Neuron (in vitro differentiated cells): ENCODE measurements at regions not wholly inside any gene's neighbourhood (a gene's known extent, or its start where the extent isn't known, plus 50 kb on each side); places are given as distances from the start of the nearest gene placed in this dataset.

ENCODE experiments used
- H2AFZ ChIP-seq: one replicate; pipeline ENCODE4 v1.6.1; 2013; ENCODE audit warnings: low read depth, mild to moderate bottlenecking, inconsistent platforms, low read length, moderate library complexity
- H3K27me3 ChIP-seq: one replicate; pipeline ENCODE4 v1.6.1; 2013; ENCODE audit warnings: low read length; ENCODE audit not compliant: insufficient read depth
- H3K36me3 ChIP-seq: one replicate; pipeline ENCODE4 v1.6.1; 2013; ENCODE audit warnings: low read length; ENCODE audit not compliant: insufficient read depth
- H3K4me1 ChIP-seq: one replicate; pipeline ENCODE4 v1.6.1; 2013; ENCODE audit warnings: low read length; ENCODE audit not compliant: insufficient read depth
- H3K4me3 ChIP-seq: 2 replicates; pipeline ENCODE4 v1.5.1; 2013; ENCODE audit warnings: mild to moderate bottlenecking, low read length, moderate library complexity
- H3K9me3 ChIP-seq: one replicate; pipeline ENCODE4 v1.6.1; 2013; ENCODE audit warnings: low read length

DNA sequence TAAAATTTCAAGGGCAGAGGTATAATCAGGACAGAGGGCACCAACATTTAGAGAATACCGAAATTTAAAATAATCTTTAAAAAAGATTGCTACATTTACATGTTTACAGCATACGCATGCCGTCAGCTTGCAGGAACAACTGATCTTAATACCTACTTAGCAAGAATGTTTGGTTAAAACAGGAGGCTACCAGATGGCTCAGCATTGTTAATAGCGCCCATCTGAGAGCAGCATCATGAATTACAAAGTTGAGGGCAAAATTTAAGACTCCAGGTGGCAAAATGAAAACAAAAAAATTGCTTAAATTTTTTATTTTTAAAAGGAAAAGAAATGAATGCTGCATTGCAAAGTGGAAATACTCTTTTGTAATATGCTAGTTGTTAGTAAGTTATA is 241.3 kb downstream of the C4orf33 start:
- H2AFZ ChIP-seq, result no peak overlapping the region
- H3K36me3 ChIP-seq, result no peaks in the 10 kb centered on the region
- H3K4me3 ChIP-seq, result no peak overlapping the region
- H3K4me1 ChIP-seq, result peaks cover 22% of the 10 kb centered on the region
- H3K27me3 ChIP-seq, result no peaks in the 10 kb centered on the region
- no peaks in the 10 kb centered on the region for H3K9me3 ChIP-seq

DNA sequence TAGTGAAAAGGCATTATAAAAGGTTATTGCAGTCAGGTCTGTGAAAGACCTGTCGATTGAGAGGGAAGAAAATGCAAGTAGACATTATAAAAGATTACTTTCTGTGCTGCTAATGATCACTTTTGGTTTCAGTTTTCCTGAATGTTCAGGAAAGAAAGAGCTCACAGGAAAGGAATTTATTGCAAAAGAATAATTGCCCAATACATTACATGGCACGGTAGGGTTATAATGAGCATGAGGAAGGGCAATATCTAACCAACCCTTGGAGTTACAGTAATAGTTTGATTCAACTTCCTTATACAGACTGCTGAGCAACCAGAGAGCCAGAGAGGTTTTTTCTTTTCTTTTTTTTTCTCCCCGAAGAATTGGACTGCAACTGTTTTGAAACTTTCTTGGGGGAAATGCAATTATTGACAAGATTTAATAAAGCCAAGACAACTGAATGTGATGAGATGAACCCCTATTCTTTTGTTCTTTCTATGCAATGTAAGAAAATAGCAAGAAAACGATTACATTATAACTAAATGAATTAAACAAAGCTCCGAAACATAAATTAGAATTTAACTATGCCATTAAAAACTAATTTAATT is 247.0 kb downstream of the C4orf33 start:
- Histone ChIP-seq H3K36me3 (no peaks in the 10 kb centered on the region), H3K9me3 (no peaks in the 10 kb centered on the region), H3K4me3 (no peak overlapping the region), H3K27me3 (no peaks in the 10 kb centered on the region), H2AFZ (no peak overlapping the region), H3K4me1 (no peaks in the 10 kb centered on the region)

DNA sequence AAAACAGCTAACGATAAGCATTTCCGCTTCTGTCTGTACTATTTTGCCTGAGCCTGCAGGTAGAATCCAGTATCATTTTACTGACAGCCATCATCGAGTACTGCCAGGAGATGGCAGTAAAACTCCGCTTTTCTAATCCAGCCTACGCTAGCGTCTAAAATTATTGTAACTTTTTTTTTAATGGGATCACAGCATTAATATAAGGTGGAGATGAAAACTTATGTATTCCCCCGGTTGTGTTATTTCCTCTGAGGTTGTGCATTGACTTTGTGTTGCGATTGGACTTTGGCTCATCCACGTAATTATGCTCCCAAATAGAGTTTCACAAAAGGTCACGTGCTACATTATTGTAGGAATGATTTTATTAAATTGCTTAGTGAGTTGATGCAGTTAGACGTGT is 248.1 kb downstream of the C4orf33 start:
- H3K36me3 ChIP-seq, result no peaks in the 10 kb centered on the region
- H3K4me1 ChIP-seq, result no peaks in the 10 kb centered on the region
- H3K27me3 ChIP-seq, result no peaks in the 10 kb centered on the region
- H3K9me3 ChIP-seq, result no peaks in the 10 kb centered on the region
- H3K4me3 ChIP-seq, result no peak overlapping the region
- H2AFZ ChIP-seq, result no peak overlapping the region

DNA sequence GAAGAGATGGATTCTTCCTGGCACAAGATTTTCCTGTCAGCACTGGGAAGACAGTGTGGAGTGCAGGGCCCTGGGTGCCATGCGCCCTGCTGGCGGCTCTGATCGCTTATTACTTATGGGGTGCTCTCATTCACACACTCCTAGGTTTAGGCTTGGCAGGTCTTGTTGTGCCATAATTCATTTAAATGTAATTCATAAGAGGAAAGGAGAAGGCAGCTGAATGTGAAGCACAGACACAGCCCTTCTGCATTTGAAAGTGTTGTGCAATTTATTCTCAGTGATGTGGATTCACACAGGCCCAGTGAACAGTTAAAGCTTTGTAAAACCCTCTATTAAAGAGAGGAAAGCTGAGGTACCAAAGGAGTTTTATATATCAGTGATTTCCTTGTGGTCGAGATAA is 249.7 kb downstream of the C4orf33 start:
- Histone ChIP-seq H3K4me1 (no peaks in the 10 kb centered on the region), H3K9me3 (no peaks in the 10 kb centered on the region), H3K4me3 (no peak overlapping the region), H3K27me3 (no peaks in the 10 kb centered on the region), H3K36me3 (no peaks in the 10 kb centered on the region), H2AFZ (no peak overlapping the region)

DNA sequence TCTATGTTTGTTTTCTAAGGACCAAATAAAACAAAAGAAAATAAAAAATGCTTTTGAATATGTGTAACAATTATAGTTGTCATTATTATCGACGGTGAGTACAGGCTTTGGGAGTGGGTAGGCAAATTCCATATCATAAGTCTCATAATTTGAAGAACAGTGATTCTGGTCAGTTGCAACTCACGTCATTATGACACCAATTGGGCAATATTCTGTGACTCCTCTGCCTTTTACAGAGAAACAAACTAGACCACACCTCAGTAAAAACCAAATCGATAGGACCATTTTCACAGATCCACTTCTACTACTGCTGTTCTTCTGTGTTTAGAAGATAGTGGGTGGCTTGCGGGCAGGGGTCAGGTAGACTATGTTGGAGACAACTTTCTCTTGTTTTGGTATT is 250.1 kb downstream of the C4orf33 start:
- H3K36me3 ChIP-seq, result no peaks in the 10 kb centered on the region
- no peaks in the 10 kb centered on the region for H3K9me3 ChIP-seq
- no peaks in the 10 kb centered on the region for H3K4me1 ChIP-seq
- H3K4me3 ChIP-seq, result no peak overlapping the region
- no peaks in the 10 kb centered on the region for H3K27me3 ChIP-seq
- no peak overlapping the region for H2AFZ ChIP-seq

DNA sequence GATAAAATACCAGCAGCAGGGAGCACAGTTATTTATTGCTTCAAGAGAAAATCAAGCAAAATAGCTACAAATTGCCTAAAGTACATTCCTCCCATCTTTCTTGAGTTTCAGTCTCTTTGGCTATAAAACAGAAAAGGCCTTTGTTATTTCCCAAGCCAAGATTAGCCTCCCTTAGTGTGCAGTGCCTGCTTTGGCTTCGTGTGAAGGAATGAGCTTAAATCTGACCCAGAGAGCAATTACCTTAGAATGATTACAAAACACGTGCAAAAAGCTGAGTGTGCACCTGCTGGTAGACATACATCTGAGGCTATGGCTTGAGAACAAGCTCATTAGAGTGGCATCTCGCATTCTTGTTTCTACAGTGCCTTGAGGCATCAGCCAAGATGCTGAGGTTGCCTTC is 250.8 kb downstream of the C4orf33 start:
- Histone ChIP-seq H3K4me1 (no peaks in the 10 kb centered on the region), H3K9me3 (no peaks in the 10 kb centered on the region), H2AFZ (no peak overlapping the region), H3K27me3 (no peaks in the 10 kb centered on the region), H3K36me3 (no peaks in the 10 kb centered on the region), H3K4me3 (no peak overlapping the region)

DNA sequence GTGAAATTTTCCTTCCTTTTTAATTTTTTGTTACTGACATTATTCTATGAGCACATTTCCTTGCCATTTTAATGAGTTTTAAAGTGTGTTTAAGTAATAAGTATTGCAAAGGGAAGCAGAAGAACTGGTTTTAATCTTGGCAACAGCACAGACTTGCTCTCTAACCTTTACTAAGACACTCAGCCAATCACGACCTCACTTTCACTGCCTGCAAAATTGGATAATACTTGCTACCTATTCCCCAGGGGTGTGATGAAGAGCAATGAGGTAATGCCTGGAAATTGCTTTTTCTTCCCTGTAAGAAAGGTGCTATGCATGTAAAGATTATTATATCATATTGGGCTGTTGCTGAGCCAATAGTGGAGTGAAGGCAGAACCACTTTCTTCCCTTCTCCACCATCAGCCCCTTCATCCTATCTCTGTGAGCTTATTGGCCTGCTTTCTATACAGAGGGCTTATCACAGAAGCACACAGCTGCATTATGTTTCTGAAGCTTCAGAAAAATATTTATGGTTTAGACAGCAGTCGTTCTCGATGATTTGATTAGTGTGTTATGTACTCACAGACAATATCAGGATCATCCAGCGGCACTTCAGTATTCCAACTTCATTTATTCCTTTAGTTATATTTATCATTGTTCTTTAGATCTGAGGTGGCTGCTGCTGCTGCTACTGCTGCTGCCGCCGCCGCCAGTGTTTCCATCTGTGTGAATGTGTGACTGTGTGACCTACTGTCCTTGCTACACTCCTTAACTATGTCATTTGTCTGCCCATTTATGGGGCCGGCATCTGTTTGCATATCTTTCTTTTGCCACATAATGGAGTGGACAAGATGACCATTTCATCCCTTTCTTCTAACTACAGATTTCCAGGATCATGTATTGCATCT is 255.1 kb downstream of the C4orf33 start:
- Histone ChIP-seq H3K36me3 (no peaks in the 10 kb centered on the region), H3K27me3 (no peaks in the 10 kb centered on the region), H3K4me3 (no peak overlapping the region), H3K4me1 (peaks cover 14% of the 10 kb centered on the region), H2AFZ (no peak overlapping the region), H3K9me3 (no peaks in the 10 kb centered on the region)

DNA sequence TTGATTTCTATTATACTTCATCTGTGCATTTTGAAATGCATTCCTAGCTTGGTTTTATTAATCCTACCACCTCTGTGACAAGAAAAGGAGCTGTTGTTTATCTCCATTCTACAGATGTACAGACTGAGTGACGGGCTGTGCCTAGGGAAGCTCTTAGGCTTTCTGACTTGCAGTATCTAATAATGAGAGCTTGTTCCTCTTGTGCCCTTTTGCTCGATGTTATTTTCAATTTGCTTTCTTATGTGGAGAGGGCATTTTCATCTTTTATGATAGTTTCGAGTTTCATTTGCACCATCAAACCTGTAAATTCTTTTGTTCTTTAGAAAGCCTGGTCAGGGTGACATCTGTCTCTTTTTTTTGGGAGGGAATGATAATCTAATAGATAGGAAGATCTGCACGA is 256.5 kb downstream of the C4orf33 start:
- H3K4me1 ChIP-seq, result peaks cover 16% of the 10 kb centered on the region
- H3K9me3 ChIP-seq, result no peaks in the 10 kb centered on the region
- H3K36me3 ChIP-seq, result no peaks in the 10 kb centered on the region
- no peak overlapping the region for H2AFZ ChIP-seq
- H3K4me3 ChIP-seq, result no peak overlapping the region
- H3K27me3 ChIP-seq, result no peaks in the 10 kb centered on the region

DNA sequence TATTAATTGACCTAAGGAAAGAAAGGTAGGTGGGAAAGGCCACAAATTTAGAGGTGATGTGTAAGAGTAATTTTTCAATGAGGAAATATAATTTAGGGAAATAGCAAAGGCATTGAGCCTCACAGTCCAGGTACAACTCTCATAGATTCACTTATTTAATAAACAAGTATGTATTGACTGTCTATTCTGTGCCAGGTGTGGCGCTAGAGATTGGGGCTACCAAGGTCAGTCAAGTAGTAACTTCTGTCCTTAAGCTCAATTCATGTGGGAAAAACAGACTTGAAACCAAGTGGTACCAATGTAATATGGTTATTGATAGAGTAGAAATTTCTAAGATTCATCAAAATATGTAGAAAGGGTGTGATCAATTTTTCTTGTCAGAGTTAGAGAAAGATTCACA is 257.5 kb downstream of the C4orf33 start:
- Histone ChIP-seq H3K9me3 (no peaks in the 10 kb centered on the region), H3K36me3 (no peaks in the 10 kb centered on the region), H2AFZ (no peak overlapping the region), H3K4me3 (no peak overlapping the region), H3K27me3 (no peaks in the 10 kb centered on the region), H3K4me1 (peaks cover 16% of the 10 kb centered on the region)

DNA sequence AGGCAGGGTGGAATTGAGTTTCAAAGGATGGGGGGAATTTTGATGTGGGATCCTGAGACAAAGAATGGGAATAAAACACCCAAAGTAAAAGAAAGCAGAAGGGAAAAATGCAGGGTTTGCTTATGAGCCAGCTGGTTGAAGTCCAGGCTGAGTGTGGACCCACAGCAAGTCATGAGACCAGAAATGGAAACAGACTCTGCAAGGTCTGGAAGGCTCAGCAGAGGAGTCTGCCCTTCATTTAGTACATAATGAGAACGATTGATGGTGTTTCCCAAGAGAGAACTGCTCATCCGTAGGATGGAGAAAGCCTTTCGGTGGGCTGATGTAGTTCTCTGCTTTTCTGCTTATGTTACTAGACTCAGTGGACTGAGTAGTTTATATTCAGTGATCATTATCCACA is 259.1 kb downstream of the C4orf33 start:
- H3K27me3 ChIP-seq, result no peaks in the 10 kb centered on the region
- no peaks in the 10 kb centered on the region for H3K9me3 ChIP-seq
- H3K4me1 ChIP-seq, result peaks cover 16% of the 10 kb centered on the region
- no peak overlapping the region for H2AFZ ChIP-seq
- no peaks in the 10 kb centered on the region for H3K36me3 ChIP-seq
- no peak overlapping the region for H3K4me3 ChIP-seq

DNA sequence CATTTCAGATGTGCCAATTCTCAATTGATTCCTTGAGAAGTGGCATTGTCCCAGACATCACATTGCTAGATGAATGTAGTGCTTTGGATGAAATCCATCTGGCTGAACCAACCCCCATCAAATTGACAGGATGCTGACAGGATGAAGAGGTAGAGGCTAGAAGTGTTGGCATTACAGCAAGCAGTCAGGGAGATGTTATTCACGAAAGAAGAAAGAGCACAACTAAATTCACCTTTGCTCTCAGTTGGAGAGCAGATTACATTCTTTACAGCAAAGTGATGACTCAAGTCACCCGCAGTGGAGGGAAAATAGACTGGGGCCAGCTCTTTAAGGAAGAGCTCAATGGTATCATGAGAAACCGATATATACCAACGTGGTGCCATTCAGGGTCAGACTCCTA is 259.6 kb downstream of the C4orf33 start:
- H3K27me3 ChIP-seq, result no peaks in the 10 kb centered on the region
- peaks cover 16% of the 10 kb centered on the region for H3K4me1 ChIP-seq
- H3K4me3 ChIP-seq, result no peak overlapping the region
- no peaks in the 10 kb centered on the region for H3K9me3 ChIP-seq
- no peaks in the 10 kb centered on the region for H3K36me3 ChIP-seq
- H2AFZ ChIP-seq, result no peak overlapping the region

DNA sequence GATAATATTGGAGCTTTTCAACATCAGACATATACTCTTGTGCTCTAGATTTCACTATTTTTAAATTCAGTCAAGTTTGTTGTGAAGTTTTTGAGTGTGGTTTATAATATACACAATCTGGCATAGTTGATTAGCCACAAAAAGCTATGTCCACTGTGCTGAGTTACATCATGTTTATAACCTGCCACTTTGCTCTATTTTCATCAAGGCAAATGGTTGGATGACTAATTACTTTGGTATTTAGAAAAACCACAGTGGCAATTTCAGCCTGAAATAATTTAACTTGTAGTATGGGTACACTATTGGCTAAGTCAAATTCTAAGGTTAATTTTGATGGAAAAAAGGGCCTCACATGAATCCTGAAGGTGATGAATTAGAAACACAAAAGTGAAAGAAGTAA is 262.6 kb downstream of the C4orf33 start:
- Histone ChIP-seq H3K9me3 (no peaks in the 10 kb centered on the region), H3K36me3 (no peaks in the 10 kb centered on the region), H3K4me1 (peaks cover 18% of the 10 kb centered on the region), H3K4me3 (no peak overlapping the region), H2AFZ (no peak overlapping the region), H3K27me3 (no peaks in the 10 kb centered on the region)

DNA sequence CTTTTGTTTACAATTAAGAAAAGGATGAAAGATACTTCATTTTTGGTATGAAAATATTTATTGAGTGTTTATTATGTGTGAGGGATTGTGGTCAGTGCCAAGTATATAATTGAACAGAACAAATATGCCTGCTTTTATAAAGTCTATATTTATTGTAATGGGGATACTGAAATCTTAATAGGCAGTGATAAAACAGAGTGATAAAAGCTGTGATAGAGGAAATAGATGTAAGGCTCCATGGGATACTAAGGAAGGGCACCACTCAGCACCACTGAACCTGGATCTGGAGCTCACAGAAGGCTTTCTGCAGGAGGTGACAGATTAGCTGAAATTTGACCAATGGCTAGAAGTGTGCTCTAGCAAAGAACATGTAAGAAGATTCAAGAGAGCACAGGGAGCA is 263.5 kb downstream of the C4orf33 start:
- no peaks in the 10 kb centered on the region for H3K27me3 ChIP-seq
- no peaks in the 10 kb centered on the region for H3K36me3 ChIP-seq
- H3K9me3 ChIP-seq, result no peaks in the 10 kb centered on the region
- H3K4me1 ChIP-seq, result peaks cover 18% of the 10 kb centered on the region
- H3K4me3 ChIP-seq, result no peak overlapping the region
- no peak overlapping the region for H2AFZ ChIP-seq
